ENCODE measurements at regions not wholly inside any gene's neighbourhood (a gene's known extent, or its start where the extent isn't known, plus 50 kb on each side); places are given as distances from the start of the nearest gene placed in this dataset.

GRCh38 chr6:164051427-164051826 lies 636.9 kb downstream of the QKI start:
- ATAC-seq (no peak), DNase-seq (ENCODE audit: extremely low read depth in 1 of 4, low spot score in 3 of 4) (no peak), FAIRE-seq (no peak)
- no peaks in the 10 kb centered on the region for H4K20me1 ChIP-seq (replicated peaks; ENCODE audit: control insufficient read depth, insufficient read depth, low read length)
- intact Hi-C loops (cut with micrococcal nuclease): no loop called here
- H3K4me2 ChIP-seq (ENCODE audit: insufficient read depth, low read length): no peak overlapping the region
- H3K9me1 ChIP-seq (ENCODE audit: control insufficient read depth, insufficient read depth, low read length): no peaks in the 10 kb centered on the region
- CTCF ChIA-PET (ENCODE audit: low intra/inter-chr PET ratio): no interaction called here
- TF ChIP-seq TAF7 (tag; IDR thresholded peaks at IDR 0.05) (no peak), FOXA1 (IDR thresholded peaks at IDR 0.05; ENCODE audit: borderline replicate concordance) (no peak), RNF2 (IDR thresholded peaks at IDR 0.05) (no peak), ZNF830 (CRISPR knock-in tag; IDR thresholded peaks at IDR 0.05) (no peak), TAL1 (IDR thresholded peaks at IDR 0.05) (no peak), XRCC5 (IDR thresholded peaks at IDR 0.05; ENCODE audit: low read depth, low read length) (no peak), EP300 (IDR thresholded peaks at IDR 0.05; ENCODE audit: low read length) (no peak), ZNF347 (CRISPR knock-in tag; IDR thresholded peaks at IDR 0.05; ENCODE audit: low read depth) (no peak), FOXK2 (conservative IDR thresholded peaks at IDR 0.05 in 1 of 2, IDR thresholded peaks at IDR 0.05 in 1 of 2; ENCODE audit: low read depth in 2 of 2) (no peak), STAT5B (CRISPR knock-in tag; IDR thresholded peaks at IDR 0.05) (no peak), MLX (CRISPR knock-in tag; conservative IDR thresholded peaks at IDR 0.05) (no peak), SMC3 (conservative IDR thresholded peaks at IDR 0.05; ENCODE audit: insufficient read depth, low read depth, low read length) (no peak)
- TF ChIP-seq, protein P1, sequence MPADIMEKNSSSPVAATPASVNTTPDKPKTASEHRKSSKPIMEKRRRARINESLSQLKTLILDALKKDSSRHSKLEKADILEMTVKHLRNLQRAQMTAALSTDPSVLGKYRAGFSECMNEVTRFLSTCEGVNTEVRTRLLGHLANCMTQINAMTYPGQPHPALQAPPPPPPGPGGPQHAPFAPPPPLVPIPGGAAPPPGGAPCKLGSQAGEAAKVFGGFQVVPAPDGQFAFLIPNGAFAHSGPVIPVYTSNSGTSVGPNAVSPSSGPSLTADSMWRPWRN (IDR thresholded peaks at IDR 0.05; ENCODE audit: low read depth): no peak
- TF ChIP-seq, protein P2, sequence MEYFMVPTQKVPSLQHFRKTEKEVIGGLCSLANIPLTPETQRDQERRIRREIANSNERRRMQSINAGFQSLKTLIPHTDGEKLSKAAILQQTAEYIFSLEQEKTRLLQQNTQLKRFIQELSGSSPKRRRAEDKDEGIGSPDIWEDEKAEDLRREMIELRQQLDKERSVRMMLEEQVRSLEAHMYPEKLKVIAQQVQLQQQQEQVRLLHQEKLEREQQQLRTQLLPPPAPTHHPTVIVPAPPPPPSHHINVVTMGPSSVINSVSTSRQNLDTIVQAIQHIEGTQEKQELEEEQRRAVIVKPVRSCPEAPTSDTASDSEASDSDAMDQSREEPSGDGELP (CRISPR knock-in tag; IDR thresholded peaks at IDR 0.05; ENCODE audit: borderline replicate concordance): no peak
- H3K27ac ChIP-seq (ENCODE audit: extremely low read depth, low read depth, low read length): no peak overlapping the region
- H3K4me1 ChIP-seq (replicated peaks in 1 of 2; ENCODE audit: control insufficient read depth in 2 of 2, insufficient read depth in 2 of 2, low read length in 2 of 2): no peaks in the 10 kb centered on the region
- no peaks in the 10 kb centered on the region for H3K36me3 ChIP-seq (ENCODE audit: control insufficient read depth, insufficient read depth, low read length)
- POLR2A ChIA-PET: no interaction called here
- no peak overlapping the region for H3K4me3 ChIP-seq
- no peaks in the 10 kb centered on the region for H3K79me2 ChIP-seq (ENCODE audit: control insufficient read depth, insufficient read depth, low read length)
- 0% methylated on average over 4 of the region's 4 CpGs for WGBS (ENCODE audit: insufficient coverage, low coverage, missing lambda C conversion rate)
- no peak overlapping the region for H2AFZ ChIP-seq (ENCODE audit: low read depth, low read length)
- no TSS peak for BruUV-seq (replicated peaks)
- no peaks in the 10 kb centered on the region for H3K9me3 ChIP-seq (replicated peaks; ENCODE audit: control insufficient read depth, insufficient read depth, low read depth, low read length)
- H3K27me3 ChIP-seq (ENCODE audit: control insufficient read depth in 2 of 2, insufficient read depth in 2 of 2, low read length in 2 of 2): no peaks in the 10 kb centered on the region
- in situ Hi-C loops (cut with MboI): no loop called here
- no peak overlapping the region for H3K9ac ChIP-seq (ENCODE audit: insufficient read depth in 1 of 2, low read depth in 2 of 2, low read length in 2 of 2)

Measured in K562 (cell line).